Activated B cell treated with CpG ODN at 0.5 μM for 24 hours (primary cell): ENCODE measurements at regions not wholly inside any gene's neighbourhood (a gene's known extent, or its start where the extent isn't known, plus 50 kb on each side); places are given as distances from the start of the nearest gene placed in this dataset.

Experiments
- ATAC-seq: fragments of 200-7000 bp; cut with Tn5 transposase; one replicate; pipeline ENCODE4 v1.10.0; 2021; ENCODE audit warnings: low read depth, mild to moderate bottlenecking, moderate library complexity
- CTCF ChIA-PET: fragments of 350-600 bp; sonication (Branson Sonifier 250); formaldehyde crosslinking; loops from one replicate; lab custom pipeline; 2021; ENCODE audit warnings: antibody characterized with exemption; lab: Charles Lee
- POLR2A ChIA-PET: fragments of 350-600 bp; sonication (Branson Sonifier 250); formaldehyde crosslinking; loops from one replicate; lab custom pipeline; 2021; ENCODE audit warnings: antibody characterized with exemption; lab: Charles Lee
- DNase-seq: peaks from one replicate; pipeline ENCODE4 v3.0.0; 2022
- H3K27ac Mint-ChIP-seq: one replicate; pipeline ENCODE4 v1.8.0; 2020; ENCODE audit warnings: mixed read lengths
- H3K27me3 Mint-ChIP-seq: one replicate; pipeline ENCODE4 v1.8.0; 2021; ENCODE audit warnings: mixed read lengths
- H3K36me3 Mint-ChIP-seq: one replicate; pipeline ENCODE4 v1.8.0; 2021; ENCODE audit warnings: low read depth, mixed read lengths
- H3K4me1 Mint-ChIP-seq: one replicate; pipeline ENCODE4 v1.8.0; 2021; ENCODE audit warnings: mixed read lengths
- H3K4me3 Mint-ChIP-seq: one replicate; pipeline ENCODE4 v1.8.0; 2020; ENCODE audit warnings: mild to moderate bottlenecking, mixed read lengths
- H3K9me3 Mint-ChIP-seq: one replicate; pipeline ENCODE4 v1.8.0; 2020; ENCODE audit warnings: mixed read lengths
- intact Hi-C: fragments of 100-400 bp; cut with micrococcal nuclease; formaldehyde crosslinking; loops from one replicate; pipeline ENCODE4 v1.15.1; 2024
- TF ChIP-seq, protein P1 (sequence below): fragments of 200-600 bp; IDR thresholded peaks from one replicate; pipeline ENCODE4 v1.8.0; 2022; ENCODE audit warnings: antibody characterized with exemption, mild to moderate bottlenecking

DNA sequence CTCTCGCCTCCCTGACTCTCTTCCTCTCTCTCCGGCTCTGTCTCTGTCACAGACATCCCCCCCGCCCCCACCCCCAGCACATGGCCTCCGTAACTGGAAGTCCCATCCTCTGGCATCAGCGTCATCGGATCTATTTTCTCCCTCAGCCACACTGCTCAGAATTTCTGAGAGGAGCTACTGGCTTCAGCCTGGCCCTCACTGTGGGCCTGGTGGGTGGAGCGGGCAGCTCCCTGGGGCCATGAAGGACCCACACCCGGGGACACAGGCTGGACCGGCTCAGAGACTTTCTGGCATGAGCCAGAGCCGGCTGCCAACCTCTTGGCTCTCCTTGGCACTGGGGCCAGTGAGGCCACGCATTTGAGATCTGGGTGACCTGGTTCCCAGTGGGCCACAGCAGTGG, 61.2 kb upstream of the CASZ1 start:
- intact Hi-C loops, result no loop called here
- Mint-ChIP-seq H3K4me3 (no peak overlapping the region), H3K27me3 (peaks cover 7% of the 10 kb centered on the region), H3K36me3 (no peaks in the 10 kb centered on the region), H3K27ac (no peak overlapping the region), H3K9me3 (peaks cover 3% of the 10 kb centered on the region), H3K4me1 (no peaks in the 10 kb centered on the region)
- DNase-seq (no peak), ATAC-seq (no peak)
- POLR2A ChIA-PET, result no interaction called here
- TF ChIP-seq, protein P1, sequence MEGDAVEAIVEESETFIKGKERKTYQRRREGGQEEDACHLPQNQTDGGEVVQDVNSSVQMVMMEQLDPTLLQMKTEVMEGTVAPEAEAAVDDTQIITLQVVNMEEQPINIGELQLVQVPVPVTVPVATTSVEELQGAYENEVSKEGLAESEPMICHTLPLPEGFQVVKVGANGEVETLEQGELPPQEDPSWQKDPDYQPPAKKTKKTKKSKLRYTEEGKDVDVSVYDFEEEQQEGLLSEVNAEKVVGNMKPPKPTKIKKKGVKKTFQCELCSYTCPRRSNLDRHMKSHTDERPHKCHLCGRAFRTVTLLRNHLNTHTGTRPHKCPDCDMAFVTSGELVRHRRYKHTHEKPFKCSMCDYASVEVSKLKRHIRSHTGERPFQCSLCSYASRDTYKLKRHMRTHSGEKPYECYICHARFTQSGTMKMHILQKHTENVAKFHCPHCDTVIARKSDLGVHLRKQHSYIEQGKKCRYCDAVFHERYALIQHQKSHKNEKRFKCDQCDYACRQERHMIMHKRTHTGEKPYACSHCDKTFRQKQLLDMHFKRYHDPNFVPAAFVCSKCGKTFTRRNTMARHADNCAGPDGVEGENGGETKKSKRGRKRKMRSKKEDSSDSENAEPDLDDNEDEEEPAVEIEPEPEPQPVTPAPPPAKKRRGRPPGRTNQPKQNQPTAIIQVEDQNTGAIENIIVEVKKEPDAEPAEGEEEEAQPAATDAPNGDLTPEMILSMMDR, result no peak
- CTCF ChIA-PET, result no interaction called here

GRCh38 chr1:10860218-10860617, 63.8 kb upstream of the CASZ1 start:
- Mint-ChIP-seq H3K4me3 (no peak overlapping the region), H3K27ac (no peak overlapping the region), H3K4me1 (no peaks in the 10 kb centered on the region), H3K27me3 (peaks cover 24% of the 10 kb centered on the region), H3K9me3 (no peaks in the 10 kb centered on the region), H3K36me3 (no peaks in the 10 kb centered on the region)
- ATAC-seq (no peak), DNase-seq (no peak)
- TF ChIP-seq, protein P1, result no peak
- intact Hi-C loops, result no loop called here
- CTCF ChIA-PET, result interaction anchor here (0.8 kb wide), 1 partner anchor 11 kb away, joined by 3 read pairs; no protein-coding TSS in a partner anchor
- POLR2A ChIA-PET, result no interaction called here

GRCh38 chr1:10860682-10861081, 64.2 kb upstream of the CASZ1 start:
- no peak overlapping the region for H3K4me3 Mint-ChIP-seq
- no peaks in the 10 kb centered on the region for H3K36me3 Mint-ChIP-seq
- TF ChIP-seq, protein P1, result no peak
- intact Hi-C loops, result no loop called here
- H3K27me3 Mint-ChIP-seq, result peaks cover 29% of the 10 kb centered on the region
- DNase-seq, result no peak
- ChIA-PET POLR2A (no interaction called here), CTCF (interaction anchor here (0.8 kb wide), 1 partner anchor 10 kb away, joined by 3 read pairs; no protein-coding TSS in a partner anchor)
- H3K9me3 Mint-ChIP-seq, result no peaks in the 10 kb centered on the region
- H3K27ac Mint-ChIP-seq, result no peak overlapping the region
- ATAC-seq, result no peak
- H3K4me1 Mint-ChIP-seq, result peaks cover under 1% of the 10 kb centered on the region

- intact Hi-C loops, result no loop called here
- ATAC-seq (no peak), DNase-seq (no peak)
- Mint-ChIP-seq H3K27ac (no peak overlapping the region), H3K4me3 (no peak overlapping the region), H3K4me1 (peaks cover 6% of the 10 kb centered on the region), H3K27me3 (peaks cover 32% of the 10 kb centered on the region), H3K9me3 (no peaks in the 10 kb centered on the region), H3K36me3 (no peaks in the 10 kb centered on the region)
- ChIA-PET CTCF (interaction anchor here (0.8 to 1.2 kb wide), 2 partner anchors 354 to 367 kb away, joined by 3 read pairs; no protein-coding TSS in a partner anchor), POLR2A (no interaction called here)
- TF ChIP-seq, protein P1, result no peak
Measured at GRCh38 chr1:10861822-10862221, 65.4 kb upstream of the CASZ1 start.

GRCh38 chr1:10862743-10863335, 66.4 kb upstream of the CASZ1 start:
- Mint-ChIP-seq H3K27ac (no peak overlapping the region), H3K36me3 (no peaks in the 10 kb centered on the region), H3K4me3 (no peak overlapping the region), H3K27me3 (peaks cover 37% of the 10 kb centered on the region), H3K9me3 (no peaks in the 10 kb centered on the region), H3K4me1 (peaks cover 12% of the 10 kb centered on the region)
- intact Hi-C loops, result no loop called here
- ChIA-PET POLR2A (no interaction called here), CTCF (interaction anchor here (0.8 to 1.2 kb wide), 2 partner anchors 355 to 368 kb away, joined by 3 read pairs; no protein-coding TSS in a partner anchor)
- TF ChIP-seq, protein P1, result no peak
- DNase-seq (no peak), ATAC-seq (no peak)
